GM23338 (cell line): ENCODE measurements at regions not wholly inside any gene's neighbourhood (a gene's known extent, or its start where the extent isn't known, plus 50 kb on each side); places are given as distances from the start of the nearest gene placed in this dataset.

Experiments
- ATAC-seq: fragments of 200-7000 bp; cut with Tn5 transposase; 3 replicates; pipeline ENCODE4 v1.9.1; 2020
- DNase-seq: peaks from one replicate; pipeline ENCODE4 v3.0.0-alpha.2; 2015; ENCODE audit warnings: low spot score
- H2AFZ ChIP-seq: fragments of 200-600 bp; sonication (generic); 2 replicates; pipeline ENCODE4 v1.8.0; 2016; ENCODE audit warnings: antibody characterized with exemption, mild to moderate bottlenecking, moderate library complexity
- H3F3A ChIP-seq: fragments of 200-600 bp; sonication (generic); replicated peaks from 2 replicates; pipeline ENCODE4 v1.8.0; 2017; ENCODE audit warnings: antibody characterized with exemption, mixed run types, low read depth
- H3K27ac ChIP-seq: fragments of 200-600 bp; sonication (generic); 2 replicates; pipeline ENCODE4 v1.6.1; 2016; ENCODE audit warnings: low read depth
- H3K27me3 ChIP-seq: fragments of 200-600 bp; sonication (generic); 2 replicates; pipeline ENCODE4 v1.8.0; 2016; ENCODE audit warnings: mild to moderate bottlenecking, mixed run types, moderate library complexity; ENCODE audit not compliant: insufficient read depth
- H3K36me3 ChIP-seq: fragments of 200-600 bp; sonication (generic); 2 replicates; pipeline ENCODE4 v1.8.0; 2016; ENCODE audit warnings: mild to moderate bottlenecking; ENCODE audit not compliant: insufficient read depth
- H3K4me1 ChIP-seq: fragments of 200-600 bp; sonication (generic); 2 replicates; pipeline ENCODE4 v1.8.0; 2016; ENCODE audit warnings: mild to moderate bottlenecking, moderate library complexity; ENCODE audit not compliant: insufficient read depth
- H3K4me2 ChIP-seq: fragments of 200-600 bp; sonication (generic); 2 replicates; pipeline ENCODE4 v1.7.1; 2017; ENCODE audit warnings: mixed run types
- H3K4me3 ChIP-seq: fragments of 200-600 bp; sonication (generic); 2 replicates; pipeline ENCODE4 v1.6.1; 2016; ENCODE audit warnings: mixed run types
- H3K79me2 ChIP-seq: fragments of 200-600 bp; sonication (generic); replicated peaks from 2 replicates; pipeline ENCODE4 v1.8.0; 2017; ENCODE audit warnings: mild to moderate bottlenecking; ENCODE audit not compliant: insufficient read depth
- H3K9me2 ChIP-seq: fragments of 200-600 bp; sonication (generic); 2 replicates; pipeline ENCODE4 v1.8.0; 2017; ENCODE audit not compliant: insufficient read depth
- H4K20me1 ChIP-seq: fragments of 200-600 bp; sonication (generic); replicated peaks from 2 replicates; pipeline ENCODE4 v1.8.0; 2017; ENCODE audit warnings: mild to moderate bottlenecking; ENCODE audit not compliant: insufficient read depth
- H3K27ac Mint-ChIP-seq: 2 replicates; pipeline ENCODE4 v1.8.0; 2020; ENCODE audit warnings: inconsistent platforms, mild to moderate bottlenecking, moderate library complexity, mixed read lengths
- H3K27me3 Mint-ChIP-seq: 3 replicates; pipeline ENCODE4 v1.8.0; 2022; ENCODE audit warnings: low read depth, mild to moderate bottlenecking, moderate library complexity, mixed read lengths, inconsistent platforms; ENCODE audit not compliant: insufficient read depth, poor library complexity
- H3K36me3 Mint-ChIP-seq: 3 replicates; pipeline ENCODE4 v1.8.0; 2021; ENCODE audit warnings: low read depth, mild to moderate bottlenecking, inconsistent platforms, moderate library complexity, mixed read lengths
- H3K4me1 Mint-ChIP-seq: 3 replicates; pipeline ENCODE4 v1.8.0; 2020; ENCODE audit warnings: mild to moderate bottlenecking, inconsistent platforms, mixed read lengths
- H3K4me3 Mint-ChIP-seq: 3 replicates; pipeline ENCODE4 v1.8.0; 2021; ENCODE audit warnings: moderate library complexity, mild to moderate bottlenecking, inconsistent platforms, mixed read lengths
- H3K9me3 Mint-ChIP-seq: 3 replicates; pipeline ENCODE4 v1.8.0; 2020; ENCODE audit warnings: moderate library complexity, mild to moderate bottlenecking, inconsistent platforms, mixed read lengths
- CREB1 ChIP-seq: fragments of 250-450 bp; sonication (Bioruptor Pico); IDR thresholded peaks from 2 replicates; pipeline ENCODE4 v1.5.0; 2020; ENCODE audit warnings: low read depth, mild to moderate bottlenecking, moderate library complexity
- CTCF ChIP-seq, 2 experiments: fragments of 200-600 bp in 1 of 2; sonication (generic) in 1 of 2; conservative IDR thresholded peaks; 2 replicates each; pipeline versions ENCODE4 v1.5.1 to v1.6.1; 2016 to 2017; ENCODE audit warnings: antibody characterized with exemption in 2 of 2, low read depth in 2 of 2, mild to moderate bottlenecking in 2 of 2, moderate library complexity in 1 of 2
- EZH2 ChIP-seq: fragments of 200-600 bp; sonication (generic); IDR thresholded peaks from one replicate; pipeline ENCODE4 v1.8.0; 2017; ENCODE audit warnings: antibody characterized with exemption, mild to moderate bottlenecking, low read depth; ENCODE audit not compliant: unreplicated experiment
- EZH2phosphoT487 ChIP-seq: fragments of 200-600 bp; sonication (generic); IDR thresholded peaks from one replicate; pipeline ENCODE4 v1.8.1; 2018; ENCODE audit warnings: antibody characterized with exemption; ENCODE audit not compliant: unreplicated experiment
- JUNB ChIP-seq: IDR thresholded peaks from one replicate; pipeline ENCODE4 v1.6.1; 2016; ENCODE audit warnings: antibody characterized with exemption; ENCODE audit not compliant: unreplicated experiment
- NANOG ChIP-seq: IDR thresholded peaks from 2 replicates; pipeline ENCODE4 v1.6.1; 2016; ENCODE audit warnings: antibody characterized with exemption, borderline replicate concordance
- POLR2AphosphoS5 ChIP-seq: IDR thresholded peaks from 2 replicates; pipeline ENCODE4 v1.6.1; 2016; ENCODE audit warnings: antibody characterized with exemption, low read depth
- REST ChIP-seq: IDR thresholded peaks from one replicate; pipeline ENCODE4 v1.6.1; 2018; ENCODE audit warnings: antibody characterized with exemption; ENCODE audit not compliant: unreplicated experiment
- ZNF331 ChIP-seq: fragments of 250-450 bp; sonication (Bioruptor Pico); IDR thresholded peaks from 2 replicates; pipeline ENCODE4 v1.5.0; 2020; ENCODE audit warnings: low read depth, mild to moderate bottlenecking, moderate library complexity
- ZNF462 ChIP-seq: fragments of 250-450 bp; sonication (Bioruptor Pico); IDR thresholded peaks from 2 replicates; pipeline ENCODE4 v1.5.0; 2020; ENCODE audit warnings: mild to moderate bottlenecking, moderate library complexity

- no peaks in the 10 kb centered on the region; the same call in 2 of the 3 replicates for H3K4me1 Mint-ChIP-seq
- Histone ChIP-seq H3K4me3 (no peak overlapping the region), H3K9me2 (no peaks in the 10 kb centered on the region), H3K79me2 (no peaks in the 10 kb centered on the region), H4K20me1 (no peaks in the 10 kb centered on the region), H3K27ac (no peak overlapping the region), H2AFZ (peak overlapping the region; percentile 44; the same call in 1 of the 2 replicates), H3K27me3 (no peaks in the 10 kb centered on the region), H3F3A (no peaks in the 10 kb centered on the region), H3K36me3 (no peaks in the 10 kb centered on the region), H3K4me1 (no peaks in the 10 kb centered on the region), H3K4me2 (no peak overlapping the region)
- TF ChIP-seq JUNB = no peak
- TF ChIP-seq NANOG = no peak
- TF ChIP-seq ZNF331 (CRISPR knock-in tag) = no peak
- TF ChIP-seq ZNF462 (CRISPR knock-in tag) = no peak
- TF ChIP-seq CTCF (conservative IDR thresholded peaks at IDR 0.05; ENCODE audit: low read depth in 2 of 2) = no peak
- no peak for TF ChIP-seq CREB1 (CRISPR knock-in tag)
- no peak for TF ChIP-seq EZH2
- TF ChIP-seq POLR2AphosphoS5 = no peak
- TF ChIP-seq EZH2phosphoT487 = no peak
- TF ChIP-seq REST = no peak
- ATAC-seq (no peak), DNase-seq (no peak)
- 0 out of 3 replicates have a peak, but pooled peaks cover under 1% of the 10 kb centered on the region for H3K9me3 Mint-ChIP-seq
- H3K27me3 Mint-ChIP-seq = peaks cover 2% of the 10 kb centered on the region
- no peak overlapping the region for H3K4me3 Mint-ChIP-seq
- H3K27ac Mint-ChIP-seq = no peak overlapping the region
- no peaks in the 10 kb centered on the region for H3K36me3 Mint-ChIP-seq
Observed at GRCh38 chr4:164595751-164596150, 158.2 kb upstream of the SMIM31 start.
